ENCODE measurements at regions not wholly inside any gene's neighbourhood (a gene's known extent, or its start where the extent isn't known, plus 50 kb on each side); places are given as distances from the start of the nearest gene placed in this dataset.

- H3K27ac ChIP-seq: no peak overlapping the region
- TF ChIP-seq CTCF (IDR thresholded peaks at IDR 0.05): no peak
- TF ChIP-seq ZFX (IDR thresholded peaks at IDR 0.05; ENCODE audit: borderline replicate concordance): no peak
Observed at GRCh38 chr6:140370976-140371870, 996.8 kb upstream of the CITED2 start.

GRCh38 chr6:140370441-140370840 is 996.0 kb upstream of the CITED2 start:
- TF ChIP-seq CTCF (IDR thresholded peaks at IDR 0.05) (no peak), ZFX (IDR thresholded peaks at IDR 0.05; ENCODE audit: borderline replicate concordance) (no peak)
- no peak overlapping the region for H3K27ac ChIP-seq

GRCh38 chr6:140366991-140367390 is 992.5 kb upstream of the CITED2 start:
- no peak overlapping the region for H3K27ac ChIP-seq
- no peak for TF ChIP-seq ZFX (IDR thresholded peaks at IDR 0.05; ENCODE audit: borderline replicate concordance)

GRCh38 chr6:140364916-140365315 is 990.5 kb upstream of the CITED2 start:
- no peak overlapping the region for H3K27ac ChIP-seq
- no peak for TF ChIP-seq CTCF (IDR thresholded peaks at IDR 0.05)
- TF ChIP-seq ZFX (IDR thresholded peaks at IDR 0.05; ENCODE audit: borderline replicate concordance): no peak

- H3K27ac ChIP-seq: no peak overlapping the region
- TF ChIP-seq CTCF (IDR thresholded peaks at IDR 0.05) (no peak), ZFX (IDR thresholded peaks at IDR 0.05; ENCODE audit: borderline replicate concordance) (no peak)
Observed at GRCh38 chr6:140360651-140361050, 986.2 kb upstream of the CITED2 start.

GRCh38 chr6:140355476-140355875 is 981.0 kb upstream of the CITED2 start:
- TF ChIP-seq CTCF (IDR thresholded peaks at IDR 0.05) (no peak), ZFX (IDR thresholded peaks at IDR 0.05; ENCODE audit: borderline replicate concordance) (no peak)

GRCh38 chr6:140354296-140354695 is 979.8 kb upstream of the CITED2 start:
- no peak overlapping the region for H3K27ac ChIP-seq
- TF ChIP-seq ZFX (IDR thresholded peaks at IDR 0.05; ENCODE audit: borderline replicate concordance) (no peak), CTCF (IDR thresholded peaks at IDR 0.05) (no peak)

More at GRCh38 chr6:140355476-140355875, 981.0 kb upstream of the CITED2 start:
- H3K27ac ChIP-seq: no peak overlapping the region
